Stimulated activated CD8-positive, alpha-beta memory T cell treated with anti-CD3 and anti-CD28 coated beads, Interleukin-12 subunit alpha, Interleukin-12 subunit beta, amount 100 ng/mL, for 1 hour (primary cell): ENCODE measurements at regions not wholly inside any gene's neighbourhood (a gene's known extent, or its start where the extent isn't known, plus 50 kb on each side); places are given as distances from the start of the nearest gene placed in this dataset.

Experiments used
- DNase-seq: peaks from one replicate; pipeline ENCODE4 v3.0.0-alpha.2; 2020; ENCODE audit warnings: low read depth

GRCh38 chr9:1429297-1429696 is 379.1 kb downstream of the DMRT2 start:
- no peak for DNase-seq

- no peak for DNase-seq
Observed at GRCh38 chr9:1431461-1431860, 381.3 kb downstream of the DMRT2 start.

GRCh38 chr9:1434052-1434767 is 384.1 kb downstream of the DMRT2 start:
- no peak for DNase-seq

- DNase-seq: no peak
Observed at GRCh38 chr9:1434811-1435210, 384.7 kb downstream of the DMRT2 start.

GRCh38 chr9:1440256-1440655 is 390.1 kb downstream of the DMRT2 start:
- DNase-seq: no peak

GRCh38 chr9:1442105-1442504 is 391.9 kb downstream of the DMRT2 start:
- no peak for DNase-seq

- no peak for DNase-seq
Observed at GRCh38 chr9:1443450-1443849, 393.3 kb downstream of the DMRT2 start.

GRCh38 chr9:1446671-1447070 is 396.5 kb downstream of the DMRT2 start:
- no peak for DNase-seq

GRCh38 chr9:1453636-1454035 is 403.5 kb downstream of the DMRT2 start:
- DNase-seq: no peak

GRCh38 chr9:1454211-1454610 is 404.1 kb downstream of the DMRT2 start:
- no peak for DNase-seq

GRCh38 chr9:1454616-1455347 is 404.6 kb downstream of the DMRT2 start:
- no peak for DNase-seq

- no peak for DNase-seq
Observed at GRCh38 chr9:1455766-1456165, 405.6 kb downstream of the DMRT2 start.

- DNase-seq: no peak
Observed at GRCh38 chr9:1456301-1457024, 406.3 kb downstream of the DMRT2 start.

- no peak for DNase-seq
Observed at GRCh38 chr9:1457460-1457859, 407.3 kb downstream of the DMRT2 start.

- DNase-seq: no peak
Observed at GRCh38 chr9:1458503-1458902, 408.3 kb downstream of the DMRT2 start.

- DNase-seq: no peak
Observed at GRCh38 chr9:1460143-1460769, 410.1 kb downstream of the DMRT2 start.

- no peak for DNase-seq
Observed at GRCh38 chr9:1461812-1462211, 411.7 kb downstream of the DMRT2 start.

- DNase-seq: no peak
Observed at GRCh38 chr9:1462626-1463308, 412.6 kb downstream of the DMRT2 start.

GRCh38 chr9:1469996-1470395 is 419.8 kb downstream of the DMRT2 start:
- no peak for DNase-seq

GRCh38 chr9:1473956-1474634 is 423.9 kb downstream of the DMRT2 start:
- no peak for DNase-seq

- no peak for DNase-seq
Observed at GRCh38 chr9:1474671-1475070, 424.5 kb downstream of the DMRT2 start.
